Activated CD8-positive, alpha-beta T cell treated with anti-CD3 and anti-CD28 coated beads for 36 hours (primary cell): ENCODE measurements at regions not wholly inside any gene's neighbourhood (a gene's known extent, or its start where the extent isn't known, plus 50 kb on each side); places are given as distances from the start of the nearest gene placed in this dataset.

ENCODE experiments used
- ATAC-seq: fragments of 200-7000 bp; cut with Tn5 transposase; one replicate; pipeline ENCODE4 v1.10.0; 2021; ENCODE audit warnings: mild to moderate bottlenecking, moderate library complexity
- CTCF ChIA-PET: fragments of 350-600 bp; sonication (Branson Sonifier 250); formaldehyde crosslinking; loops from one replicate; lab custom pipeline; 2021; ENCODE audit warnings: antibody characterized with exemption; lab: Charles Lee
- POLR2A ChIA-PET: fragments of 350-600 bp; sonication (Branson Sonifier 250); formaldehyde crosslinking; loops from one replicate; lab custom pipeline; 2021; ENCODE audit warnings: antibody characterized with exemption; lab: Charles Lee
- DNase-seq: peaks from one replicate; pipeline ENCODE4 v3.0.0-alpha.2; 2020
- H3K27ac Mint-ChIP-seq: one replicate; pipeline ENCODE4 v1.8.0; 2021; ENCODE audit warnings: mild to moderate bottlenecking, mixed read lengths
- H3K27me3 Mint-ChIP-seq: one replicate; pipeline ENCODE4 v1.8.0; 2021; ENCODE audit warnings: mixed read lengths
- H3K36me3 Mint-ChIP-seq: one replicate; pipeline ENCODE4 v1.8.0; 2021; ENCODE audit warnings: low read depth, mixed read lengths
- H3K4me1 Mint-ChIP-seq: one replicate; pipeline ENCODE4 v1.8.0; 2021; ENCODE audit warnings: low read depth, mixed read lengths
- H3K4me3 Mint-ChIP-seq: one replicate; pipeline ENCODE4 v1.8.0; 2021; ENCODE audit warnings: mild to moderate bottlenecking, moderate library complexity, mixed read lengths
- H3K9me3 Mint-ChIP-seq: one replicate; pipeline ENCODE4 v1.8.0; 2021; ENCODE audit warnings: mixed read lengths
- CTCF ChIP-seq: fragments of 200-600 bp; IDR thresholded peaks from one replicate; pipeline ENCODE4 v1.8.0; 2022; ENCODE audit warnings: antibody characterized with exemption, mild to moderate bottlenecking
- intact Hi-C: fragments of 100-400 bp; cut with micrococcal nuclease; formaldehyde crosslinking; loops from one replicate; pipeline ENCODE4 v1.10.0; 2022

GRCh38 chr5:175107865-175108264, 336.1 kb downstream of the DRD1 start:
- ChIA-PET POLR2A (no interaction called here), CTCF (no interaction called here)
- H3K27ac Mint-ChIP-seq, result no peak overlapping the region
- intact Hi-C loops, result no loop called here
- DNase-seq, result no peak
- TF ChIP-seq CTCF, result no peak
- no peaks in the 10 kb centered on the region for H3K27me3 Mint-ChIP-seq
- no peaks in the 10 kb centered on the region for H3K4me1 Mint-ChIP-seq
- no peak for ATAC-seq
- H3K9me3 Mint-ChIP-seq, result peaks cover 2% of the 10 kb centered on the region
- H3K4me3 Mint-ChIP-seq, result no peak overlapping the region
- no peaks in the 10 kb centered on the region for H3K36me3 Mint-ChIP-seq

- Mint-ChIP-seq H3K9me3 (peaks cover 2% of the 10 kb centered on the region), H3K27ac (no peak overlapping the region), H3K27me3 (peaks cover 3% of the 10 kb centered on the region), H3K4me3 (no peak overlapping the region), H3K4me1 (no peaks in the 10 kb centered on the region), H3K36me3 (no peaks in the 10 kb centered on the region)
- DNase-seq (no peak), ATAC-seq (no peak)
- POLR2A ChIA-PET, result no interaction called here
- TF ChIP-seq CTCF, result no peak
- intact Hi-C loops, result no loop called here
- CTCF ChIA-PET, result no interaction called here
Measured at GRCh38 chr5:175107028-175107588, 336.9 kb downstream of the DRD1 start.

GRCh38 chr5:175104677-175105076, 339.3 kb downstream of the DRD1 start:
- H3K9me3 Mint-ChIP-seq, result peaks cover 2% of the 10 kb centered on the region
- TF ChIP-seq CTCF, result no peak
- H3K27me3 Mint-ChIP-seq, result peaks cover 3% of the 10 kb centered on the region
- DNase-seq, result no peak
- POLR2A ChIA-PET, result no interaction called here
- no peak overlapping the region for H3K27ac Mint-ChIP-seq
- intact Hi-C loops, result no loop called here
- H3K4me1 Mint-ChIP-seq, result no peaks in the 10 kb centered on the region
- no peaks in the 10 kb centered on the region for H3K36me3 Mint-ChIP-seq
- CTCF ChIA-PET, result no interaction called here
- ATAC-seq, result no peak
- no peak overlapping the region for H3K4me3 Mint-ChIP-seq

GRCh38 chr5:175103746-175104145, 340.2 kb downstream of the DRD1 start:
- no peak overlapping the region for H3K4me3 Mint-ChIP-seq
- ChIA-PET CTCF (no interaction called here), POLR2A (no interaction called here)
- TF ChIP-seq CTCF, result no peak
- H3K27ac Mint-ChIP-seq, result no peak overlapping the region
- ATAC-seq (no peak), DNase-seq (no peak)
- no peaks in the 10 kb centered on the region for H3K9me3 Mint-ChIP-seq
- H3K4me1 Mint-ChIP-seq, result no peaks in the 10 kb centered on the region
- intact Hi-C loops, result no loop called here
- H3K27me3 Mint-ChIP-seq, result peaks cover 10% of the 10 kb centered on the region
- no peaks in the 10 kb centered on the region for H3K36me3 Mint-ChIP-seq

GRCh38 chr5:175102717-175103116, 341.3 kb downstream of the DRD1 start:
- Mint-ChIP-seq H3K9me3 (no peaks in the 10 kb centered on the region), H3K27me3 (peaks cover 10% of the 10 kb centered on the region), H3K36me3 (no peaks in the 10 kb centered on the region), H3K27ac (no peak overlapping the region), H3K4me3 (no peak overlapping the region), H3K4me1 (no peaks in the 10 kb centered on the region)
- intact Hi-C loops, result no loop called here
- POLR2A ChIA-PET, result no interaction called here
- ATAC-seq (no peak), DNase-seq (no peak)
- TF ChIP-seq CTCF, result no peak
- CTCF ChIA-PET, result no interaction called here
